Activated B cell treated with CpG ODN at 0.5 μM for 24 hours (primary cell): ENCODE measurements at regions not wholly inside any gene's neighbourhood (a gene's known extent, or its start where the extent isn't known, plus 50 kb on each side); places are given as distances from the start of the nearest gene placed in this dataset.

ENCODE experiments used
- ATAC-seq: fragments of 200-7000 bp; cut with Tn5 transposase; one replicate; pipeline ENCODE4 v1.10.0; 2021; ENCODE audit warnings: low read depth, mild to moderate bottlenecking, moderate library complexity
- CTCF ChIA-PET: fragments of 350-600 bp; sonication (Branson Sonifier 250); formaldehyde crosslinking; loops from one replicate; lab custom pipeline; 2021; ENCODE audit warnings: antibody characterized with exemption; lab: Charles Lee
- POLR2A ChIA-PET: fragments of 350-600 bp; sonication (Branson Sonifier 250); formaldehyde crosslinking; loops from one replicate; lab custom pipeline; 2021; ENCODE audit warnings: antibody characterized with exemption; lab: Charles Lee
- DNase-seq: peaks from one replicate; pipeline ENCODE4 v3.0.0; 2022
- H3K27ac Mint-ChIP-seq: one replicate; pipeline ENCODE4 v1.8.0; 2020; ENCODE audit warnings: mixed read lengths
- H3K27me3 Mint-ChIP-seq: one replicate; pipeline ENCODE4 v1.8.0; 2021; ENCODE audit warnings: mixed read lengths
- H3K36me3 Mint-ChIP-seq: one replicate; pipeline ENCODE4 v1.8.0; 2021; ENCODE audit warnings: low read depth, mixed read lengths
- H3K4me1 Mint-ChIP-seq: one replicate; pipeline ENCODE4 v1.8.0; 2021; ENCODE audit warnings: mixed read lengths
- H3K4me3 Mint-ChIP-seq: one replicate; pipeline ENCODE4 v1.8.0; 2020; ENCODE audit warnings: mild to moderate bottlenecking, mixed read lengths
- H3K9me3 Mint-ChIP-seq: one replicate; pipeline ENCODE4 v1.8.0; 2020; ENCODE audit warnings: mixed read lengths
- CTCF ChIP-seq: fragments of 200-600 bp; IDR thresholded peaks from one replicate; pipeline ENCODE4 v1.8.0; 2022; ENCODE audit warnings: antibody characterized with exemption, mild to moderate bottlenecking
- intact Hi-C: fragments of 100-400 bp; cut with micrococcal nuclease; formaldehyde crosslinking; loops from one replicate; pipeline ENCODE4 v1.15.1; 2024

GRCh38 chr5:58016358-58016757 lies 443.5 kb downstream of the PLK2 start:
- ATAC-seq: no peak
- intact Hi-C loops: no loop called here
- no peaks in the 10 kb centered on the region for H3K4me1 Mint-ChIP-seq
- H3K27me3 Mint-ChIP-seq: peaks cover 1% of the 10 kb centered on the region
- H3K36me3 Mint-ChIP-seq: no peaks in the 10 kb centered on the region
- ChIA-PET CTCF (no interaction called here), POLR2A (no interaction called here)
- H3K27ac Mint-ChIP-seq: no peak overlapping the region
- no peak overlapping the region for H3K4me3 Mint-ChIP-seq
- DNase-seq: no peak
- no peaks in the 10 kb centered on the region for H3K9me3 Mint-ChIP-seq
- no peak for TF ChIP-seq CTCF

- ChIA-PET CTCF (no interaction called here), POLR2A (no interaction called here)
- no peak for TF ChIP-seq CTCF
- Mint-ChIP-seq H3K36me3 (no peaks in the 10 kb centered on the region), H3K27ac (no peak overlapping the region), H3K9me3 (no peaks in the 10 kb centered on the region), H3K4me1 (no peaks in the 10 kb centered on the region), H3K27me3 (no peaks in the 10 kb centered on the region), H3K4me3 (no peak overlapping the region)
- no peak for ATAC-seq
- DNase-seq: no peak
- intact Hi-C loops: no loop called here
These were observed 444.7 kb downstream of the PLK2 start for GRCh38 chr5:58015175-58015574.

DNA sequence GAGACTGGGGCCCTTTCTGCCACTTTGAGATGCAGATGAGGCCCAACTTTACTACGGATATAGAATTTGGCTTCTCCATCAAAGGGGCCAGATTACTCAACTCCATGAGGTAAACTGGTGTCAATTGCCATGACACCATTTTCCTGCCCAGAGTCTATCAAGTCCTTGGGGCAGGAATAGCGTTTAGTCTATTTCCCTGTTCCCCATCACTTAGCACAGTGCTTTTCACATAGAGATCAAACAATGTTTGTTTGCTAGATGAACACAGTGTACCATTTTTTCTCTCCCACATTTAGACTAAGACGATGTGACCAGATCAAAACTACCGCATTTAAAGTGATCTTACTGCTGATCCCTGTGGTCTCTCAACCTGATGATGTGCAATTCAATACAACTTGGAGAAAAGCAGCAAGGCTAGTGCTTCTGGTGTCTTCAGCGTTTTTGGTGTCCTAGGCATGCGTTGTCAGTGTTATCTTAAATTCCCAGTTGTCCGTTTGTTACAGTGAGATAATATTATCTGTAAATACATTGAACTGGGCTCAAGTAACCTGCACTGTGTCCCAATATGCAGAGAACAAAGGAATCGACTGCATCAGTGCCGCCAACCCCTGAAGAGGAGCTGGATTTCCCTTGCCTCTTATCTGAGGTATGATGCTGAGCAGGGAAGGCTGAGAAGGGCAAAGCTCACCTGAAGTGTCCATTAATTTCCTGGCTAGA lies 446.2 kb downstream of the PLK2 start:
- ChIA-PET POLR2A (no interaction called here), CTCF (no interaction called here)
- H3K4me1 Mint-ChIP-seq: no peaks in the 10 kb centered on the region
- H3K27me3 Mint-ChIP-seq: no peaks in the 10 kb centered on the region
- H3K36me3 Mint-ChIP-seq: no peaks in the 10 kb centered on the region
- DNase-seq: no peak
- H3K27ac Mint-ChIP-seq: no peak overlapping the region
- TF ChIP-seq CTCF: no peak
- H3K4me3 Mint-ChIP-seq: no peak overlapping the region
- H3K9me3 Mint-ChIP-seq: no peaks in the 10 kb centered on the region
- intact Hi-C loops: no loop called here
- ATAC-seq: no peak

DNA sequence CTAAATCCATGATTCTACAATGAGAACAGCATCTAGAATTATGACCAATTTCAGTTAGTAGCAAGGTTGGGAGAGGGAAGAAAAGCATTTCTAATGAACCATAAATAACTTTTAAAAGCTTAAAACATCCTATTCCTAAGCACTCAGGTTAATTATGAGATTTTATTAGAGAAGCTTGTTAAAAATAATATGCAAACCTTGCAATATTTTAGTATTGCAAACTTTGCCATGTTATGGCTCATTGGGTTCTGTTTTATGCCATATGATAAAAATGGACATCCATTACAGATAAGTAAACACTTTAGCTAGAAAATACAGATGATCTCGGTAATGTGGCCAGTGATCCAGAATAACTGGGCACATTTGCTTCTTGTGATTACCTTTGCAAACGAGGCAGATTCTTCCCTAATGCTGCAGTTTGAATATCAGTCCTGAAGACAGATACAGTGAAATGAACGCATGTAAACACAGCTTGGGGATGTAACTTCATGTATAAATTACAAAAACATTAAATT lies 447.0 kb downstream of the PLK2 start:
- Mint-ChIP-seq H3K27ac (no peak overlapping the region), H3K4me1 (no peaks in the 10 kb centered on the region), H3K27me3 (no peaks in the 10 kb centered on the region), H3K4me3 (no peak overlapping the region), H3K36me3 (no peaks in the 10 kb centered on the region), H3K9me3 (no peaks in the 10 kb centered on the region)
- POLR2A ChIA-PET: no interaction called here
- ATAC-seq: no peak
- CTCF ChIA-PET: no interaction called here
- intact Hi-C loops: no loop called here
- DNase-seq: no peak
- TF ChIP-seq CTCF: no peak

- no peaks in the 10 kb centered on the region for H3K36me3 Mint-ChIP-seq
- no peak for ATAC-seq
- H3K27ac Mint-ChIP-seq: no peak overlapping the region
- ChIA-PET POLR2A (no interaction called here), CTCF (no interaction called here)
- no peaks in the 10 kb centered on the region for H3K27me3 Mint-ChIP-seq
- no peak for DNase-seq
- no peak for TF ChIP-seq CTCF
- H3K4me3 Mint-ChIP-seq: no peak overlapping the region
- no peaks in the 10 kb centered on the region for H3K9me3 Mint-ChIP-seq
- intact Hi-C loops: no loop called here
- no peaks in the 10 kb centered on the region for H3K4me1 Mint-ChIP-seq
These were observed 447.8 kb downstream of the PLK2 start for GRCh38 chr5:58012102-58012501.
